Lower leg skin (tissue), 4 donors: ENCODE measurements at regions not wholly inside any gene's neighbourhood (a gene's known extent, or its start where the extent isn't known, plus 50 kb on each side); places are given as distances from the start of the nearest gene placed in this dataset.

Experiments used
- DNase-seq, 2 donors: peaks; one replicate each; pipeline ENCODE4 v3.0.0-alpha.2; 2019; ENCODE audit warnings: low spot score in 2 of 2
- H3K4me3 ChIP-seq: fragments of 200-600 bp; sonication (generic); 2 replicates; pipeline ENCODE4 v1.5.1; 2017; ENCODE audit warnings: mild to moderate bottlenecking, low read depth; ENCODE audit not compliant: poor library complexity, severe bottlenecking
- CTCF ChIP-seq, 3 donors: fragments of 450-650 bp; IDR thresholded peaks; one replicate each; pipeline ENCODE4 v1.5.1; 2016; ENCODE audit warnings: antibody characterized with exemption in 3 of 3, mild to moderate bottlenecking in 3 of 3, moderate library complexity in 2 of 3
- POLR2A ChIP-seq, 2 donors: fragments of 450-650 bp; IDR thresholded peaks; one replicate each; pipeline ENCODE4 v1.6.1; 2016 to 2017; ENCODE audit warnings: antibody characterized with exemption in 2 of 2, mild to moderate bottlenecking in 1 of 2, moderate library complexity in 1 of 2
- WGBS, 2 donors: methylation state at CpG; one replicate each; pipeline ENCODE4 v1.1.5; 2018; 5-methylcytosine and 5-hydroxymethylcytosine counted together
- intact Hi-C: fragments of 100-400 bp; cut with DNase I; formaldehyde crosslinking; loops from one replicate; pipeline ENCODE4 v1.15.0; 2023; ENCODE audit warnings: low total_unique reads

- no peak overlapping the region for H3K4me3 ChIP-seq
- TF ChIP-seq CTCF (IDR thresholded peaks at IDR 0.05) (no peak), POLR2A (IDR thresholded peaks at IDR 0.05) (no peak)
- DNase-seq, result no peak
- 91 to 93% methylated on average over 1 of the region's 1 CpG for WGBS, 2 donors
- intact Hi-C loops, result no loop called here
These were observed 1221.7 kb upstream of the ZEB2 start for GRCh38 chr2:145741636-145742035.

GRCh38 chr2:145741181-145741580 is 1221.3 kb upstream of the ZEB2 start:
- intact Hi-C loops, result no loop called here
- H3K4me3 ChIP-seq, result no peak overlapping the region
- TF ChIP-seq POLR2A (IDR thresholded peaks at IDR 0.05) (no peak), CTCF (IDR thresholded peaks at IDR 0.05) (no peak)
- no peak for DNase-seq
- WGBS, 2 donors, result 90 to 98% methylated on average over 2 of the region's 2 CpGs

GRCh38 chr2:145740302-145740701 is 1220.4 kb upstream of the ZEB2 start:
- no peak overlapping the region for H3K4me3 ChIP-seq
- DNase-seq, result no peak
- TF ChIP-seq CTCF (IDR thresholded peaks at IDR 0.05) (no peak), POLR2A (IDR thresholded peaks at IDR 0.05) (no peak)
- 83 to 88% methylated on average over 3 of the region's 3 CpGs for WGBS, 2 donors
- intact Hi-C loops, result no loop called here

- TF ChIP-seq POLR2A (IDR thresholded peaks at IDR 0.05), result no peak
- no peak for TF ChIP-seq CTCF (IDR thresholded peaks at IDR 0.05)
- WGBS, 2 donors, result 86% methylated on average over 1 of the region's 1 CpG
- H3K4me3 ChIP-seq, result no peak overlapping the region
- DNase-seq, result no peak
- intact Hi-C loops, result no loop called here
These were observed 1219.8 kb upstream of the ZEB2 start for GRCh38 chr2:145739681-145740080.

- 63 to 69% methylated on average over 1 of the region's 1 CpG for WGBS, 2 donors
- TF ChIP-seq POLR2A (IDR thresholded peaks at IDR 0.05) (no peak), CTCF (IDR thresholded peaks at IDR 0.05) (no peak)
- no peak overlapping the region for H3K4me3 ChIP-seq
- DNase-seq, result no peak
- intact Hi-C loops, result no loop called here
These were observed 1217.0 kb upstream of the ZEB2 start for GRCh38 chr2:145736871-145737270.

- TF ChIP-seq POLR2A (IDR thresholded peaks at IDR 0.05) (no peak), CTCF (IDR thresholded peaks at IDR 0.05) (no peak)
- WGBS, 2 donors, result 89% methylated on average over 4 of the region's 4 CpGs
- intact Hi-C loops, result no loop called here
These were observed 1211.5 kb upstream of the ZEB2 start for GRCh38 chr2:145731467-145731866.

More at GRCh38 chr2:145731467-145731866, 1211.5 kb upstream of the ZEB2 start:
- no peak overlapping the region for H3K4me3 ChIP-seq
- no peak for DNase-seq
